ENCODE measurements at regions not wholly inside any gene's neighbourhood (a gene's known extent, or its start where the extent isn't known, plus 50 kb on each side); places are given as distances from the start of the nearest gene placed in this dataset.
A peak's percentile ranks its signal among the peaks of the same experiment; 100 is the strongest.

- no peak for DNase-seq (ENCODE audit: insufficient read length, low spot score, missing footprints)
- Histone ChIP-seq H3K36me3 (ENCODE audit: insufficient read depth, low read length) (no peaks in the 10 kb centered on the region), H3K27ac (ENCODE audit: low read depth, low read length) (no peak overlapping the region), H3K9me3 (ENCODE audit: low read depth, low read length) (no peaks in the 10 kb centered on the region), H2AFZ (ENCODE audit: low read length) (no peak overlapping the region), H3K4me2 (ENCODE audit: insufficient read depth, low read length) (no peak overlapping the region), H4K20me1 (ENCODE audit: insufficient read depth, low read length) (no peaks in the 10 kb centered on the region), H3K79me2 (ENCODE audit: insufficient read depth, low read length) (no peaks in the 10 kb centered on the region), H3K27me3 (ENCODE audit: insufficient read depth, low read length) (peaks cover 4% of the 10 kb centered on the region), H3K4me3 (ENCODE audit: insufficient read depth, low read length) (no peak overlapping the region), H3K4me1 (ENCODE audit: insufficient read depth, low read length) (no peaks in the 10 kb centered on the region)
- TF ChIP-seq CTCF (IDR thresholded peaks at IDR 0.05; ENCODE audit: extremely low read depth, low read depth, low read length), result no peak
Observed at GRCh38 chr12:13505224-13505623, 308.7 kb downstream of the EMP1 start.

- H3K36me3 ChIP-seq (ENCODE audit: insufficient read depth, low read length), result no peaks in the 10 kb centered on the region
- H3K79me2 ChIP-seq (ENCODE audit: insufficient read depth, low read length), result no peaks in the 10 kb centered on the region
- no peaks in the 10 kb centered on the region for H3K9me3 ChIP-seq (ENCODE audit: low read depth, low read length)
- H3K27ac ChIP-seq (ENCODE audit: low read depth, low read length), result no peak overlapping the region
- no peaks in the 10 kb centered on the region for H4K20me1 ChIP-seq (ENCODE audit: insufficient read depth, low read length)
- H3K4me1 ChIP-seq (ENCODE audit: insufficient read depth, low read length), result no peaks in the 10 kb centered on the region
- H3K27me3 ChIP-seq (ENCODE audit: insufficient read depth, low read length), result peaks cover 4% of the 10 kb centered on the region
- TF ChIP-seq CTCF (IDR thresholded peaks at IDR 0.05; ENCODE audit: extremely low read depth, low read depth, low read length), result no peak
- no peak for DNase-seq (ENCODE audit: insufficient read length, low spot score, missing footprints)
- no peak overlapping the region for H3K4me3 ChIP-seq (ENCODE audit: insufficient read depth, low read length)
- H3K4me2 ChIP-seq (ENCODE audit: insufficient read depth, low read length), result no peak overlapping the region
- no peak overlapping the region for H2AFZ ChIP-seq (ENCODE audit: low read length)
Observed at GRCh38 chr12:13504736-13505135, 308.2 kb downstream of the EMP1 start.

GRCh38 chr12:13504074-13504473 lies 307.5 kb downstream of the EMP1 start:
- TF ChIP-seq CTCF (IDR thresholded peaks at IDR 0.05; ENCODE audit: extremely low read depth, low read depth, low read length), result no peak
- DNase-seq (ENCODE audit: insufficient read length, low spot score, missing footprints), result no peak
- H3K4me2 ChIP-seq (ENCODE audit: insufficient read depth, low read length), result no peak overlapping the region
- no peak overlapping the region for H3K4me3 ChIP-seq (ENCODE audit: insufficient read depth, low read length)
- no peaks in the 10 kb centered on the region for H4K20me1 ChIP-seq (ENCODE audit: insufficient read depth, low read length)
- H3K36me3 ChIP-seq (ENCODE audit: insufficient read depth, low read length), result no peaks in the 10 kb centered on the region
- H3K9me3 ChIP-seq (ENCODE audit: low read depth, low read length), result no peaks in the 10 kb centered on the region
- H3K27me3 ChIP-seq (ENCODE audit: insufficient read depth, low read length), result peaks cover 4% of the 10 kb centered on the region
- no peak overlapping the region for H2AFZ ChIP-seq (ENCODE audit: low read length)
- no peaks in the 10 kb centered on the region for H3K4me1 ChIP-seq (ENCODE audit: insufficient read depth, low read length)
- no peaks in the 10 kb centered on the region for H3K79me2 ChIP-seq (ENCODE audit: insufficient read depth, low read length)
- no peak overlapping the region for H3K27ac ChIP-seq (ENCODE audit: low read depth, low read length)

- Histone ChIP-seq H4K20me1 (ENCODE audit: insufficient read depth, low read length) (no peaks in the 10 kb centered on the region), H3K27ac (ENCODE audit: low read depth, low read length) (no peak overlapping the region), H3K4me2 (ENCODE audit: insufficient read depth, low read length) (no peak overlapping the region), H3K9me3 (ENCODE audit: low read depth, low read length) (no peaks in the 10 kb centered on the region), H3K27me3 (ENCODE audit: insufficient read depth, low read length) (peaks cover 4% of the 10 kb centered on the region), H3K79me2 (ENCODE audit: insufficient read depth, low read length) (no peaks in the 10 kb centered on the region), H2AFZ (ENCODE audit: low read length) (no peak overlapping the region), H3K4me1 (ENCODE audit: insufficient read depth, low read length) (no peaks in the 10 kb centered on the region), H3K36me3 (ENCODE audit: insufficient read depth, low read length) (no peaks in the 10 kb centered on the region), H3K4me3 (ENCODE audit: insufficient read depth, low read length) (no peak overlapping the region)
- TF ChIP-seq CTCF (IDR thresholded peaks at IDR 0.05; ENCODE audit: extremely low read depth, low read depth, low read length), result no peak
- peak; percentile 21 for DNase-seq (ENCODE audit: insufficient read length, low spot score, missing footprints)
Observed at GRCh38 chr12:13503094-13503835, 306.7 kb downstream of the EMP1 start.

Data from osteoblast (primary cell).